HG03039 (cell line): ENCODE measurements at regions not wholly inside any gene's neighbourhood (a gene's known extent, or its start where the extent isn't known, plus 50 kb on each side); places are given as distances from the start of the nearest gene placed in this dataset.
A peak's percentile ranks its signal among the peaks of the same experiment; 100 is the strongest.

ENCODE experiments used
- ATAC-seq: cut with Tn5 transposase; IDR thresholded peaks from one replicate; pipeline ENCODE4 v1.9.1; 2021; ENCODE audit warnings: mild to moderate bottlenecking, moderate library complexity; ENCODE audit not compliant: unreplicated experiment

DNA sequence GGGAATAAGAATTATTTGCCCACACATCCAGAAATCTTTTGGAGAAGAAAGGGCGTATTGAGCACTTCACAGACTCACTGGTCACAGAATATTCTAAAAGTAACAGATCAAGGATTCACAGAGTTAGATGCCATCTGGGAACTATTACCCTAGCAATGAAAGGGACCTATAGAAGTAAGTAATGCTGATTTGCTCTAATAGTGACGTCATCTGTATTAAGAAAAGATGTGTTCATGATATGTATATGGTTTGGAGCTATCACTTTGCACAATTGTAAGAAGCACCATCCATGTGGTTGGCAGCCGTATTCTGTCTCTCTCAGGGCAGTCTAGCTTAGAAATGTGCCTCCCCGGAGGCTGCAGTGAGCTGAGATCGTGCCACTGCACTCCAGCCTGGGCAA, 52.8 kb upstream of the SV2C start:
- no peak for ATAC-seq

DNA sequence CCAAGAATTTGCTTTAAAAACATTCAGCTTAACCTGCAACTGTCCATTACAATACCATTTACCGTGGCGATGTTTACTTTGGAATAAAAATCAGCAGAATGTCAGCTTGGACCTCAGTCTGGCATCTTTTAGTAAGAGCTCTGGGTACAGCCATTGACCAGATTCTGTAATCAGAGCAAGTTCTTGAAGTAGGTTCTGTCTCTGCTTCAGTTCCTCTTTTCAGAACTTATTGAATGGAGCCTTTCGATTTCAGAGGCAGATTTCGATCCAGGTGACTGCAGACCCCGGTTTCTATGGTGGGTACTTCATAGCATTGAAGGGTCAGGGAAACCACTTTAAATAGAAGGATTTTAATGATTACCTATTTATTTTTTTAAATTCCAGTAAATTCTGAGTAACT, 53.4 kb upstream of the SV2C start:
- ATAC-seq = no peak

DNA sequence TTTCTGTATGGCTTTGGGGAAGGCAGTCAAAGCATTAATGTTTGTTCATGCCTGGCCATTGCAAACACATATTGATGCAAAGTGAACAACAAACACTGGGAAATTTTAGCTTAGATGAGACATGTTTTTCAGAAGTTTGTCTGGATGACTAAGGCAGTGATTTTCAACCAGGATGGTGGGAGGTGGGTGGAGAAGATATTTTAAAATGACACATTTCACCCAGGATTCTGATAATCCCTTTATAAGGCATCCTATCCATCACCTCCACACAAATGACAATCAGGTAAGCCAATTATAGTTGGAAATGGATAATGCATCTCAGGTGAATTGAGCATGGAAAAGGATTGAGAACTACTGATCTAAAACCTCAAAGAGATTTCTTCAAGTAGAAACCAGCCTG, 57.4 kb upstream of the SV2C start:
- ATAC-seq = no peak

DNA sequence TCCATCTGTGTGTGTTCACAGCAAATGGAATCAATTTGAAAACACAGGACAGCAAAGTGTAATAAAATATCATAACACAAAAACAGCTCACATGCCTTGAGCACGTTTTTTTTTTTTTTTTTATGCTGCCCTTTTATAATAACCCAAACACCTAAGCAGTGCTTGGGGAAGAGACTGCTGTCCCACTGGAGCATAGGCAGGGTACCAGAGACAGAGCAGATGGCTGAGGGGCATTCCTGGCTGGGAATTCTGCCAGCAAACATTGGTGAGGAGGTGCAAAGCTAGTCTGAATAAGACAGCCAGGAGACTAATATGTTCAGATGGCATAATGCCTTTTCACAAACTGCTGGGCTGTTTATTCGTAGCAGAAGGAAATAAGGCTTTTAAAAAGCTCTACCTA, 58.1 kb upstream of the SV2C start:
- ATAC-seq = no peak

DNA sequence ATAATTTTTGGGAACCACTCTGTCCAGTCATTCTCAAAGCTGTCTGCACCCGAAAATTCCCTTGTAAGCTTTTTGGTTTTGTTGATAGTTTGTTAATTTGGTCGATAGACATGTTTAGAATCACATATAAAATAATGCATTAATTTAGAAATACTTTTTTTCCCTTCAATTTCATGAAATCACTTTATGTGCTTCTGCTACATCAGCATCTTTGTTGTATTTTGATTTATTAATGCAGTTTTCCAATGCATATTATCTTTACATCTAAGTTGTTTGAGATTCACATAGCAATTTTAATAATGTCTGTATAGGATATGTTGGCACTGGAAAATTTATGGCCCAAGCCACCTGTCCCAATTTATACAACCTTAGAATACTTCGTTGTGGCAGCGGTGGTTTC, 60.6 kb upstream of the SV2C start:
- no peak for ATAC-seq

DNA sequence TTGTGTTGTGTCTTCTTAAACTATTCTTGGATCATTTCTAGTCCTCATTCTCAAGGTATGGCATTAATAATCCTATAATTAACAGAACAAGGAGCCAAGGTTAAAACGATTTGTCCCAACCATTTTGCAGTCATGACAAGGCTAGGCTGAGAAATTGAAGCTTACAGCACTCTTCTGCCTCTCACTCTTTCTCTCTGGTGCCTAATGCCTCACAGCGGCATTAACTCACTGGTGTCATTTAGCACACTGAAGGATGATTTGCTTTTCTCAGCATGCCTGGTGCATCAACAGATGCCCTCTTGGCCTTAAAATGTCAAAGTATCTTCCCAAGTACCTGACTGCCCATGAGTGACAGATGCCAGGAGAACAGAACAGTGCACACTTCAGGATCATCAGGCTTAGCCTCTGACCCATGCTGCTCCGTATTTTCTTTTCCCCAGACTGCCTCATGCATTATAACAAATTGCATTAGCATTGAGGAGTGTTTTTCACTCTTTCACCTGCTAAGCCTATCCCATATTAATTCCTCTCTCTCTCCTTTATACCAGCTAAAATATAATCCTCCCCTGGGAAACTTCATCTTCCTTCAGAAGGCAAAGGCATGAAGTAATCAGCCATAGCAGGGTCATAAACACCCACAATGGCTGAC, 61.1 kb upstream of the SV2C start:
- ATAC-seq = no peak

DNA sequence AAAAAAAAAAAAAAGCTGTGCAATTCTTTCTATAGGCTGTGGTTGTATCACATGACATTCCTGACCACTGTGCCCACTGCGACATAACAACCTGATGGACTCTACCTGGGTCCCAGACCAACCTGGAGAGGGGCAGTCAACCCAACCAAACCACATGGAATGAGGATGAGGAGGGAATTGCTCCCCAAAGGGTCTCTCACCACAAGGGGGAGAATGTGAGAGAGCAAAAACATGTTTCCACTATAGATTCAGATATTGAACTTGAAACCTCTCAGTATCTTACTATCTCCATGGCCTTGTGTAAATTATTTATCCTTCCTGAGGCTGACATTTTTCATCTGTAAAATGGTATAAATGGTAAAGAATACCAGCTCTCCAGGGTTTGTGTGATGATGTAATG, 66.9 kb upstream of the SV2C start:
- no peak for ATAC-seq

DNA sequence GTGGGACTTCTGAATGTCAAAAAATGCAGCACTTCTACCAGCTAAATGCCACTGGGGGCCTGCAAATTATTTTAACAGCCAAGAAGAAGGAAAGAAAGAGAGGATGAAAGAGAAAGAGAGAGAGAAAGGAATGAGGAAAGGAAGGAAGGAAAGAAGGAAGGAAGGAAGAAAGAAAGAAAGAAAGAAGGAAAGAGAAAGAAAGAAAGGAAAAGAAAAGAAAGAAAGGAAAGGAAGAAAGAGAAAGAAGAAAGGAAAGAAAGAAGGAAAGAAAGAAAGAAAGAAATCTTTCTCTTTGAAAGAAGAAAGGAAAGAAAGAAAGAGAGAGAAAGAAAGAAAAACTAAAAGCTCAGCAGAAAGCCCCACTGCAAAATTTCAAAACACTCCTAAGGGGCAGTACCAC, 69.2 kb upstream of the SV2C start:
- ATAC-seq = no peak

DNA sequence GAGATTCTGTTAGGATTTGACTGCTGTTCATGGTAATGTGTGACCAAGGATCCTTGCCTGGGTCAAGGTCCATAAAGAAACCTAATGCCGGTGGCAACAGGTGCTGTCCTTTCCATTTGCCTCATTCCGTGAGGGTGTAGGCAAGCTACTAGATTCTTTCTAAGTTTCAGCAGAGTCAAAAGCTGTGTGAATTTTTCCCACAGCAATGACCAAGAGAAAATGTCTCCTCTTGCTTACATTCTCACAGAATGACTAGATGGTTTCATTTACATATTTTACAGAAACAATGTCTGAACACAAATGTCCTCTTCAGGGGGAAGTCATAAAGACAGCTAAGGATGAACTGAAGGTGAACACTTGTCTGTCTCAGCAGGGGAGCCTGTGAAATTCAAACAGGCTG, 75.3 kb upstream of the SV2C start:
- no peak for ATAC-seq

DNA sequence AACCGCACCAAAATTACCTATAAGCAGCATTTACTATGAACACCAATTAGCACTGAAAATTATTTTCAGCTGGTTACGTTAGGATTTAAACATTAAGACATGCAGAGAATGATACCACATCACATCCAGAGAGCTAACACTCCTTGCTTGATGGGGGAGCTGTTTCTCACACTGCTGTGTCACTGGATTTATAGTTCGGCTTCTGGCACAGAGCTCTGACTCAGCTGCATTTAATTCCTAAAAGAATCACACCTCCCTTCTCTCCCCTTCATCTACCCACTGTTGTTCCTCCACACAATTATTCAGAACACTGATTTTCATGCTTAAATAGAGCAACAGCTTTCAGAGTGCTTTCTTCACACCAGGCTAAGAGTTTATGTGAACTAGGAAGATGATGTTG, 82.6 kb upstream of the SV2C start:
- ATAC-seq = no peak

DNA sequence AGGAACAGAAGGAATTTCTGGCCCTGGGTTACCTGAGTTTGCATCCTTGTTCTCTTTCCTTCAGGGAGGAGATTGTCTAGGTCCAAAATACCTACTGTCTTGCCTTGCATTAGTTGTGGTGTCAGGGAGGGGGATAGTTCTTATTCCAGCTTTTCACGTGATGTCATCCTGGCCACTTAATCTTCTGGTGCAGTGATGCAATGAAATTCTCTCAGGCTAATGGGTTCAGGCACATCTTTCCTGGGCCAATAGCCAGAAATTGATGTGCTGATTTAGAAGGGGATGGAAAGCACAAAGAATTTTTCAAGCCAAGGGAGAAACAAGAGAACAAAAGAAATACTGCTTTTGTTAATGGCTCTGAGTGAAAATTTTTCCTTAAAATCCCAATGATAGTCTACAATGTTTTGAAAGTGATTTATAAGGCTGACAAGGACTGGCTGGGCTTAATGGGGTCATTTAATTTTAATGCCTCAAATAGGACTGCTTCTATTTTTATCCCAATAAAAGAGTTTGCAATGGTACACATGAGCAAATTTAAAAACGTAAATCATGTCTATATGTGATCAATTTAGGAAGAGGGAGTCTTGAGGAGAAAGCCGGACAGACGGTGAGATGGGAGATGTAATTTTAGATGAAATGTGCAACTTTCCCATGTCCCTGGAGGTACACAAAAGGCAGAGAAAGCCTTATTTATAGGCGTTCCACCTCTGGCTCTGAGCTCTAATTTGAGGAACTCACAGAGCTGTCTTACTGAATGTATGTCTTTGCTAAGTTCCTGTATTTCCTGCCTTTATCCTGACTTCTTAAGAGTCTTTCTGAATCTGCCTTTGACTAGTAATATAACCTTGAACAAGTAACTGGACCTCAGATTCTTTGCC, 89.3 kb upstream of the SV2C start:
- no peak for ATAC-seq

DNA sequence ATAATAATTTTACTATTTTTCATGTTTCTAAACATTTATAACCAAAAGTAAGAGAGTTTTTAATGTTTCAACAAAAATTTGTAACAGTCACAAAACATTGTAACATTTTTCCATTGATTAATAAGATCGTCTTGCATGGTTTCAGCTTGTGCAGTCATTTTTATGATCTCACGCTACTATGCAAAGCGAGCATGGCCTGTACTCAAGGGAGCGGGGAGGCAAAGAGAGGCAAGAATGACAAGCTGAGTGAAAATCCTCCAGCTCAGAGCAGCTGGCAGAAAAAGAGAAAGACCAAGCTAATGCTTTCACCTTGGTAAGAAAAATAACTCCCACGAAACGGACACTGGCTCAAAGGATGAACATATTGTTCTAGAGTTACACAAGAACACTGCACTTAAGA, 90.0 kb upstream of the SV2C start:
- ATAC-seq = no peak

DNA sequence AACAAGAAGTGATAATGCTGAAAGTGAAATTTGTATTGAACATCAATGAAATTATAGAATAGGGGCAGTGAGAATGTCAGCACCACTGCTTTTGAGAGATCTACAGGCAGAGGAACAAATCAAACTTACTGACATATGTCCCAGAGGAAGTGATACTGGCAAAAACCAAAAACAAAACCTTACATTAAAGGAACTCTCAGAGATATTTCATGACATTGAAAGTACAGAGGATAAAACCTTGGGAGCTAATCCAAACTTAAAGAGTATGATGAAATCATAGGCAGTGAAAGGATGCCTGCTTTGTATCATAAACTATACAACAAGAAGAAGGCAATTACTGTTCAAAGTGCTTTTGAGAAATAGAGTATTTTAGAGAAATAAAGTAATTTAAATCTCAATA, 90.4 kb upstream of the SV2C start:
- ATAC-seq = no peak

DNA sequence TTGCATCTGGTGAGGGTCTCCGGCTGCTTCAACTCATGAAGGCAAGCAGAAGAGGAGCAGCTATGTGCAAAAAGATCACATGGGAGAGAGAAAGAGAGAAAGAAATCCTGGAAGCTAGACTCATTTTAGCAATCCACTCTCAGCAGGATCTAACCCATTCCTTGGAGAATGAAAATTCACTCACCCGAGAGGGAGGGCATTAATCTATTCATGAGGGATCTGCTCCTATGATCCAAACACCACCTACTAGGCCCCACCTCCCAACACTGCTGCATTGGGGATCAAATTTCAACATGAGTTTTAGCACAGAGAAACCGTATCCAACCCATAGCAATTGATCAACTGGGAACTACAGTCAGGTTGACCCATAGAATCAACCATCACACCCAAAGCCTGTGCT, 98.1 kb upstream of the SV2C start:
- no peak for ATAC-seq

DNA sequence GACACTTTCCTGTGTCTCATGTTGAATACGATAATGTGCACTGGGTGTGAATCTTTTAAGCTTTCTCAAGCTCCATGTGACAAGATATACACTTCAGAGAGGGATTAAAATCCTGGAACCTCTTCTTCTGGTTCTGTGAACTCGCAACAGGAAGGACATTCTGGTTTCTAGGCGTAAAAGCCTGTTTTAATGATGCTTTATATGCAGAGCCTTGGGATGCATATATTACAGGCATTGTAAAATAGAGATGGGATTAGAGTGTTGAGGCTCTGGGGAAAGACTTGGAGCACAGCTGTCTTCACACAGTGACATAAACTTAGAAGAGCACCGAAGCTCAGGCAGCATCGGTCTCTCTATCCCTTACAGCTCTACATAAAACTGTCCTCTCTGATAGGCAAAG, 107.7 kb upstream of the SV2C start:
- ATAC-seq = no peak

DNA sequence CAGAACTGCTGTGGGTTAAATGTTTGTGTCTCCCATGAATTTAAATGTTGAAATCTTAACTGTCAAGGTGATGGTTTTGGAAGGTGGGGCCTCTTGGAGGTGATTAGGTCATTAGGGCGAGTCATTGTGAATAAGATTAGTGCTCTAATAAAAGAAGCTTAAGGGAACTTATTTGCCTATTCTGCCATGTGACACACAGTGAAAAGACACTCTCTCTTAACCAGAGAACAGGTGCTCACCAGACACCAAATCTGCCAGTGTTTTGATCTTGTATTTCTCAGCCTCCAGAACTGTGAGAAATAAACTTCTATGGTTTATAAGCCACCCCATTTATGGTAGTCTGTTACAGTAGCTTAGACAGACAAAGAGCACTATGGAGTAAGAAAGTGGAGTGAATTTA, 117.9 kb upstream of the SV2C start:
- ATAC-seq = no peak

DNA sequence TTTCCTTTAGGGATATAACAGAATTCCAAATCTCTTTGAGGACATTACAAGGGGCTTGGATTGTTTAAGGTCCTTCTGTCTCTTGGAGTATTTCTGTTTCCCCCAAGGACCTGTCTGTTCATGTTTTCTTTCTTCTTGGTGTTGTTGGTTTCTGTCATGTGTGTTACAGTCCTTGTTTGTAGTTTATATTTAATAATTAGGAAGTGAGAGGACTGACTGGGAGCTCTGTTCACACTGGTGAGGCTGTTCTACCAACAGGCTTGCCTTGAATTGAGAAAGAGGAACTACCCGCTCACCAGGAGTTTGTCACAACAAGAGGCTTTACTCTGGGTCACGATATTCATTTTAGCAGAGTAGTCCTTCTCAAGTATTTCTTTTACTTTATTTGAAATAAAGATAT, 119.2 kb upstream of the SV2C start:
- ATAC-seq = peak; percentile 61

DNA sequence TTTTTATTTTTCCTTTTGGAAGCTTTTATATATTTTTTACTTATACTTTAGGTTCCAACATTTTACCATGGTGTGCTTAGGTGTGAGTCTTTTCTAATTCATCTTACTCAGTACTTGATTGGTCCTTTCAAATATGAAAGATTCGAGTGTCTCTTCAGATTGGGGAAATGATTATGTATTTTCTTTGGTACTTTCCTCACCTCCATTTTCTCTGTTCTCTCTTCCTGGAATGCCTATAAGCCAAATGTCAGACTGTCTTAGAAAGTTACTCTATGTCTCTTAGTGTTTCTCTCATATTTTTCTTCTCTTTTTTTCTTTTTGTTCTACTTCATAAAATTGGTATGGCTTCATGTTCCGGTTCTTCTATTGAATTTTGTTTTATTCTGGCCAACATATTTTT, 119.6 kb upstream of the SV2C start:
- ATAC-seq = no peak

DNA sequence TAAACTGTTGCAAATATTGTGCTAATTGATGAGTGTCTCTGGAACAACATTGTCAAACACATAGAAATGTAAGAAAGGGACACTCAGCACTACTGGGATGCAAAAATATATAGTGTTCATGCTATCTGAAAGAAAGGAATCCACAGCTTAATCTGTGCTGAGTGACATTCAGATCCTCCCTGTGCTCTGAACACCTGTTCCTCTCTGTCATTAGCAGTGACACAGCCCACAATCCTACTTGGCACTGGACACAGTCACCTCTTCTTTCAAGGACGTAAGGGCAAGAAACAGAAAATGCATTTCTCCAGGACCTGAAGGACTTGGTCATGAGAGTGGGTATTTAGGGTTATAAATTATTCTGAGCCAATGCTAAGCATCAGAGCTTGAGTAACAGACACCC, 121.4 kb upstream of the SV2C start:
- no peak for ATAC-seq

DNA sequence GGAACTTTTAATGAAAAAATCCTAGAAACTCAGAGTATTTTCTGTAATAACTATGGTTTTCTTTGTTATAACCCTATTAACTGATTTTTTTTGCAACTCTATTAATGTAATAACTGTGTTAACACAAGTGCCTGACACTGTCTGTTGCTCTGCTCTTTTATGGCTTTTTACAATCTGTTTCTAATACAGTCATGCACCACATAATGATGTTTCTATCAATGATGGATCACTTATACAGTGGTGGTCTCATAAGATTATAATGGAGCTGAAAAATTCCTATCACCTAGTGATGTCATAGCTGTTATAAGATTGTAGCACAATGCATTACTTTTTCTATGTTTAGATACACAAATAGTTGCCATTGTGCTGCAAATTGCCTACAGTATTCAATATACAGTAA, 123.1 kb upstream of the SV2C start:
- ATAC-seq = no peak

DNA sequence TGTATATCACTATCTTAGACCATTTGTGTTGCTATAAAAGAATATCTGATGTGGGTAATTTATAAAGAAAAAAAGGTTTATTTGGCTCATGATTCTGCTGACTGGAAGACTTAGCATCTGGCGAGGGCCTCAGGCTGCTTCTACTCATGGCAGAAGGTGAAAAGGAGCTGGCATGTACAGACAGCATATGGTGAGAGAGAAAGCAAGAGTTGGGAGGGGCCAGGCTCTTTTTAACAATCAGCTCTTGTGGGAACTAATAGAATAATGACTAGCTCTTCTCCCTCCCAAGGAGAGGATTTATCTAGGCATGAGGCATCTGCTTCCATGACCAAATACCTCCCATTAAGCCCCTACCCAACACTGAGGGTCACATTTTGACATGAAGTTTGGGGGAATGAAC, 130.2 kb upstream of the SV2C start:
- no peak for ATAC-seq

DNA sequence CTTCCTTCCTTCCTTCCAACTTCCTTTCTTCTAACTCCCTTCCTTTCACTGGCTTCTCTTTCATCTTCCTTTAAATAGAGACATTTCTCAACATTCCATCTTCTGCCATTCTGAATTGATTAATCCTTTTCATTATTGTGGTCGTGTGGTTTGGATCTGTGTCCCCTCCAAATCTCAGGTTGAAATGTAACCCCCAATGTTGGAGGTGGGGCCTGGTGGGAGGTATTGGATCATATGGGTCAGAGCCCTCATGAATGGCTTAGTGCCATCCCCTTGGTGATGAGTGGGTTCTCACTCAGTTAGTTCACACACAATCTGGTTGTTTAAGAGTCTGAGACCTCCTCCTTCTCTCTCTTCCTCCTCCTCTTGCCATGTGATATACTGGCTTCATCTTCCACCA, 130.9 kb upstream of the SV2C start:
- ATAC-seq = no peak

DNA sequence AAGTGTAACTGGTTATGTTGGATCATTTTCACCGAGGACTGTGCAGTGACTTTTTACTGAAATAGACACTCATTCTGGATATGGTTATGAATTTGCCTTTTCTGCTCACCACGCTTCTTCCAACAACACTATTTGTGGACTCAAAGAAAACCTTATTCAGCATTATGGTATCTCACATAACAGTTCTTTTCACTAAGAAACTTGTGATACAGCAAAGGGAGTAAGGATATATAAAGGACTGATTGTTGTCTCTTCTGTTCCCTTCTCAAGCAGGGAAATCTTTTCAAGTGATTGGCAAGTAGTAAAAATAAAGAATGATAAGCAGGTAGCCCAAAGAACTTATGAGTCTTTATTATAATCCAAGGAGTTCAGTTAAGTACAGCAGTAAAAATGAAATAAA, 131.5 kb upstream of the SV2C start:
- ATAC-seq = no peak
